ENCODE measurements at regions not wholly inside any gene's neighbourhood (a gene's known extent, or its start where the extent isn't known, plus 50 kb on each side); places are given as distances from the start of the nearest gene placed in this dataset.

DNA sequence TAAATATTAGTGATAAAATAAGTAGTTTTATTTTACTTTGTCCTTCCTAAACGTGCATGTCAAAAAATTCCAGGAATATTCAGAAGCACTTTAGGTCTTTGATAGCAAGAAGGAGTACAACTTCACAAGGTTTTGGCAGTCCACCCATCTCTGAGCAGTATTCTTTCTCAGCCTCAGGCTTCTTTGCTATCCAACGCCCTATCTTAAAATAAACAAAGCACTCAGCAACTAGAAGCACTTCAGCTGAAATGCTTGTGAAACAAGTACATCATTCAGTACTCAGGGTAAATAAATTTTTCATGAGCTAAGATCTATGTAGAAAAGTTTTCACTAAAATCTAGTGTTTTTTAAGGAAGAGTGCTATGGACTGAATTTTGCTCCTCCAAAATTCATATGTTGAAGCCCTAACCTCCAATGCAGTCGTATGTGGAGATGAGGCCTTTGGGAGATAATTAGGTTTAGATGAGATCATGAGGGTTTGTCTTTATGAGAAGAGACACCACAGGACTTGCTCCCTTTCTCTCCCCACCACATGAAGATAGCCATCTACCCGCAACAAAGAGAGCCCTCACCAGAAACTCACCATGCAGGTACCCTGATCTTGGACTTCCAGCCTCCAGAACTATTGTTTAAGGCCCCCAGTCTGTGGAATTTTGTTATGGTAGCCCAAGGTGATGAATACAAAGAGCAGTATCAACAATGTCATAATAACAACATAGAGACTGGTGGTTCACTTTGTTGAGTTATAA is 539.1 kb downstream of the TFAP2A start:
- peaks cover 4% of the 10 kb centered on the region for H3K9me3 Mint-ChIP-seq (ENCODE audit: unreplicated experiment)
- Histone ChIP-seq H4K20me1 (ENCODE audit: insufficient read depth, low read length) (no peaks in the 10 kb centered on the region), H3K4me1 (ENCODE audit: insufficient read depth, low read length) (no peaks in the 10 kb centered on the region), H3K4me3 (ENCODE audit: insufficient read depth, low read depth, low read length) (no peak overlapping the region), H3K4me2 (ENCODE audit: low read length) (no peak overlapping the region), H3K36me3 (ENCODE audit: insufficient read depth, low read length) (no peaks in the 10 kb centered on the region), H3K9me3 (ENCODE audit: insufficient read depth, low read depth, low read length) (peaks cover 4% of the 10 kb centered on the region), H2AFZ (ENCODE audit: low read depth, low read length) (no peak overlapping the region), H3K9ac (ENCODE audit: low read length) (no peak overlapping the region), H3K27ac (ENCODE audit: low read depth, low read length) (no peak overlapping the region), H3K79me2 (ENCODE audit: insufficient read depth, low read length) (no peaks in the 10 kb centered on the region), H3K27me3 (ENCODE audit: insufficient read depth, low read length) (no peaks in the 10 kb centered on the region)
- DNase-seq (ENCODE audit: low read depth) = no peak
- no peak overlapping the region for H3K4me3 Mint-ChIP-seq (ENCODE audit: unreplicated experiment)
- no peaks in the 10 kb centered on the region for H3K27me3 Mint-ChIP-seq (ENCODE audit: low read depth, unreplicated experiment)
- H3K36me3 Mint-ChIP-seq (ENCODE audit: low read depth, unreplicated experiment) = no peaks in the 10 kb centered on the region
- H3K27ac Mint-ChIP-seq (ENCODE audit: unreplicated experiment) = no peak overlapping the region
- TF ChIP-seq, protein P1, sequence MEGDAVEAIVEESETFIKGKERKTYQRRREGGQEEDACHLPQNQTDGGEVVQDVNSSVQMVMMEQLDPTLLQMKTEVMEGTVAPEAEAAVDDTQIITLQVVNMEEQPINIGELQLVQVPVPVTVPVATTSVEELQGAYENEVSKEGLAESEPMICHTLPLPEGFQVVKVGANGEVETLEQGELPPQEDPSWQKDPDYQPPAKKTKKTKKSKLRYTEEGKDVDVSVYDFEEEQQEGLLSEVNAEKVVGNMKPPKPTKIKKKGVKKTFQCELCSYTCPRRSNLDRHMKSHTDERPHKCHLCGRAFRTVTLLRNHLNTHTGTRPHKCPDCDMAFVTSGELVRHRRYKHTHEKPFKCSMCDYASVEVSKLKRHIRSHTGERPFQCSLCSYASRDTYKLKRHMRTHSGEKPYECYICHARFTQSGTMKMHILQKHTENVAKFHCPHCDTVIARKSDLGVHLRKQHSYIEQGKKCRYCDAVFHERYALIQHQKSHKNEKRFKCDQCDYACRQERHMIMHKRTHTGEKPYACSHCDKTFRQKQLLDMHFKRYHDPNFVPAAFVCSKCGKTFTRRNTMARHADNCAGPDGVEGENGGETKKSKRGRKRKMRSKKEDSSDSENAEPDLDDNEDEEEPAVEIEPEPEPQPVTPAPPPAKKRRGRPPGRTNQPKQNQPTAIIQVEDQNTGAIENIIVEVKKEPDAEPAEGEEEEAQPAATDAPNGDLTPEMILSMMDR (IDR thresholded peaks at IDR 0.05; ENCODE audit: insufficient read depth, low read depth, low read length) = no peak
- no peak for TF ChIP-seq EZH2 (IDR thresholded peaks at IDR 0.05; ENCODE audit: insufficient read depth, low read length)
- no peak for FAIRE-seq
- no peaks in the 10 kb centered on the region for H3K4me1 Mint-ChIP-seq (ENCODE audit: low read depth, unreplicated experiment)

DNA sequence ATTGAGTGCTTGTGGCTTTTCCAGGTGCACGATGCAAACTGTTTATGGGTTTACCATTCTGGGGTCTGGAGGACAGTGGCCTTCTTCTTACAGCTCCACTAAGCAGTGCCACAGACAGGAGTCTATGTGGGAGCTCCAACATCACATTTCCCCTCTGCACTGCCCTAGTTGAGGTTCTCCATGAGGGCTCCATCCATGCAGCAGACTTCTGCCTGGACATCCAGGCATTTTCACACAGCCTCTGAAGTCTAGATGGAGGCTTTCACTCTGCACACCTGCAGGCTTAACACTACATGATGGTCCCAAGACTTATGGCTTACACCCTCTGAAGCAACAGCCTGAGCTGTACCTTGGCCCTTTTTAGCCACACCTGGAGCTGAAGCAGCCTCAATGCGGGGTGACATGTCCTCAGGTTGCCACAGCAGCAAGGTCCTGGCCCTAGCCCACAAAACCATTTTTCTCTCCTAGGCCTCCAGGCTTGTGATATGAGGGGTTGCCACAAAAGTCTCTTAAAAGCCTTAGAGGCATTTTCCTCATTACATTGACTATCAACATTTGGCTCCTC is 552.2 kb downstream of the TFAP2A start:
- no peak overlapping the region for H3K4me3 Mint-ChIP-seq (ENCODE audit: unreplicated experiment)
- no peak overlapping the region for H3K4me3 ChIP-seq (ENCODE audit: insufficient read depth, low read depth, low read length)

More for the DNA sequence above, 552.2 kb downstream of the TFAP2A start:
- no peak overlapping the region for H3K9ac ChIP-seq (ENCODE audit: low read length)
- no peak overlapping the region for H3K4me2 ChIP-seq (ENCODE audit: low read length)
- no peaks in the 10 kb centered on the region for H3K36me3 ChIP-seq (ENCODE audit: insufficient read depth, low read length)
- no peak overlapping the region for H2AFZ ChIP-seq (ENCODE audit: low read depth, low read length)
- no peaks in the 10 kb centered on the region for H3K4me1 Mint-ChIP-seq (ENCODE audit: low read depth, unreplicated experiment)
- no peak overlapping the region for H3K27ac Mint-ChIP-seq (ENCODE audit: unreplicated experiment)
- H3K36me3 Mint-ChIP-seq (ENCODE audit: low read depth, unreplicated experiment) = no peaks in the 10 kb centered on the region
- H3K27me3 ChIP-seq (ENCODE audit: insufficient read depth, low read length) = no peaks in the 10 kb centered on the region
- H3K27ac ChIP-seq (ENCODE audit: low read depth, low read length) = no peak overlapping the region
- no peaks in the 10 kb centered on the region for H3K27me3 Mint-ChIP-seq (ENCODE audit: low read depth, unreplicated experiment)
- peaks cover 12% of the 10 kb centered on the region for H3K9me3 Mint-ChIP-seq (ENCODE audit: unreplicated experiment)
- H3K79me2 ChIP-seq (ENCODE audit: insufficient read depth, low read length) = no peaks in the 10 kb centered on the region
- no peaks in the 10 kb centered on the region for H3K4me1 ChIP-seq (ENCODE audit: insufficient read depth, low read length)
- FAIRE-seq = no peak
- TF ChIP-seq, protein P1 (IDR thresholded peaks at IDR 0.05; ENCODE audit: insufficient read depth, low read depth, low read length) = no peak
- no peak for TF ChIP-seq EZH2 (IDR thresholded peaks at IDR 0.05; ENCODE audit: insufficient read depth, low read length)
- no peaks in the 10 kb centered on the region for H4K20me1 ChIP-seq (ENCODE audit: insufficient read depth, low read length)
- no peak for DNase-seq (ENCODE audit: low read depth)
- H3K9me3 ChIP-seq (ENCODE audit: insufficient read depth, low read depth, low read length) = peaks cover 3% of the 10 kb centered on the region
